ENCODE measurements at regions not wholly inside any gene's neighbourhood (a gene's known extent, or its start where the extent isn't known, plus 50 kb on each side); places are given as distances from the start of the nearest gene placed in this dataset.

- no peaks in the 10 kb centered on the region for H3K4me1 ChIP-seq (ENCODE audit: control insufficient read depth in 1 of 2, insufficient read depth in 1 of 2, low read depth in 1 of 2, low read length in 1 of 2)
- TF ChIP-seq CTCF (IDR thresholded peaks at IDR 0.05) = no peak
- no peak overlapping the region for H3K4me3 ChIP-seq (ENCODE audit: low read depth in 1 of 2, low read length in 1 of 2)
- no peaks in the 10 kb centered on the region for H3K36me3 ChIP-seq
- no peaks in the 10 kb centered on the region for H3K9me3 ChIP-seq
- no peaks in the 10 kb centered on the region for H3K27me3 ChIP-seq
- H3K27ac ChIP-seq = no peak overlapping the region
Observed at GRCh38 chr5:90338712-90339372, 70.7 kb downstream of the CETN3 start.

- H3K36me3 ChIP-seq = no peaks in the 10 kb centered on the region
- H3K4me3 ChIP-seq (ENCODE audit: low read depth in 1 of 2, low read length in 1 of 2) = no peak overlapping the region
- no peak overlapping the region for H3K27ac ChIP-seq
- TF ChIP-seq CTCF (IDR thresholded peaks at IDR 0.05) = no peak
- no peaks in the 10 kb centered on the region for H3K4me1 ChIP-seq (ENCODE audit: control insufficient read depth in 1 of 2, insufficient read depth in 1 of 2, low read depth in 1 of 2, low read length in 1 of 2)
- no peaks in the 10 kb centered on the region for H3K27me3 ChIP-seq
- H3K9me3 ChIP-seq = no peaks in the 10 kb centered on the region
Observed at GRCh38 chr5:90337449-90338052, 72.0 kb downstream of the CETN3 start.

- H3K27me3 ChIP-seq = no peaks in the 10 kb centered on the region
- no peak for TF ChIP-seq CTCF (IDR thresholded peaks at IDR 0.05)
- no peak overlapping the region for H3K4me3 ChIP-seq (ENCODE audit: low read depth in 1 of 2, low read length in 1 of 2)
Observed at GRCh38 chr5:90336752-90337151, 72.8 kb downstream of the CETN3 start.

GRCh38 chr5:90334741-90335140 lies 74.8 kb downstream of the CETN3 start:
- Histone ChIP-seq H3K27ac (no peak overlapping the region), H3K27me3 (no peaks in the 10 kb centered on the region), H3K4me3 (ENCODE audit: low read depth in 1 of 2, low read length in 1 of 2) (no peak overlapping the region), H3K9me3 (no peaks in the 10 kb centered on the region), H3K4me1 (ENCODE audit: control insufficient read depth in 1 of 2, insufficient read depth in 1 of 2, low read depth in 1 of 2, low read length in 1 of 2) (no peaks in the 10 kb centered on the region), H3K36me3 (no peaks in the 10 kb centered on the region)
- TF ChIP-seq CTCF (IDR thresholded peaks at IDR 0.05) = no peak

More at GRCh38 chr5:90336752-90337151, 72.8 kb downstream of the CETN3 start:
- H3K9me3 ChIP-seq = no peaks in the 10 kb centered on the region
- H3K27ac ChIP-seq = no peak overlapping the region
- no peaks in the 10 kb centered on the region for H3K36me3 ChIP-seq
- H3K4me1 ChIP-seq (ENCODE audit: control insufficient read depth in 1 of 2, insufficient read depth in 1 of 2, low read depth in 1 of 2, low read length in 1 of 2) = no peaks in the 10 kb centered on the region

GRCh38 chr5:90329911-90330310 lies 79.6 kb downstream of the CETN3 start:
- TF ChIP-seq CTCF (IDR thresholded peaks at IDR 0.05) = no peak
- H3K9me3 ChIP-seq = no peaks in the 10 kb centered on the region
- no peaks in the 10 kb centered on the region for H3K4me1 ChIP-seq (ENCODE audit: control insufficient read depth in 1 of 2, insufficient read depth in 1 of 2, low read depth in 1 of 2, low read length in 1 of 2)
- no peaks in the 10 kb centered on the region for H3K27me3 ChIP-seq
- no peaks in the 10 kb centered on the region for H3K36me3 ChIP-seq
- no peak overlapping the region for H3K4me3 ChIP-seq (ENCODE audit: low read depth in 1 of 2, low read length in 1 of 2)
- no peak overlapping the region for H3K27ac ChIP-seq

Data from neutrophil (primary cell).